Upper lobe of right lung (tissue), 1 donor: ENCODE measurements at regions not wholly inside any gene's neighbourhood (a gene's known extent, or its start where the extent isn't known, plus 50 kb on each side); places are given as distances from the start of the nearest gene placed in this dataset.
A peak's percentile ranks its signal among the peaks of the same experiment; 100 is the strongest.
"Not testable (repeated sequence)": the region's sequence is repeated elsewhere in the genome, so short reads cannot be mapped to it uniquely, and the experiment has no call there.

Experiments used
- ATAC-seq: fragments of 200-7000 bp; cut with Tn5 transposase; one replicate; pipeline ENCODE4 v1.9.1; 2020; ENCODE audit warnings: mild to moderate bottlenecking, moderate library complexity
- DNase-seq: peaks from one replicate; pipeline ENCODE4 v3.0.0-alpha.2; 2020
- H3K27ac ChIP-seq: fragments of 200-600 bp; one replicate; pipeline ENCODE4 v1.8.0; 2022
- H3K27me3 ChIP-seq: fragments of 200-600 bp; one replicate; pipeline ENCODE4 v1.8.0; 2022; ENCODE audit warnings: mild to moderate bottlenecking
- H3K36me3 ChIP-seq: fragments of 200-600 bp; one replicate; pipeline ENCODE4 v1.8.0; 2022
- H3K4me1 ChIP-seq: fragments of 200-600 bp; one replicate; pipeline ENCODE4 v1.8.0; 2022
- H3K4me3 ChIP-seq: fragments of 200-600 bp; one replicate; pipeline ENCODE4 v1.8.0; 2022; ENCODE audit warnings: mild to moderate bottlenecking
- H3K9me3 ChIP-seq: fragments of 200-600 bp; one replicate; pipeline ENCODE4 v1.8.0; 2022
- CTCF ChIP-seq: fragments of 200-600 bp; IDR thresholded peaks from one replicate; pipeline ENCODE4 v1.8.0; 2022; ENCODE audit warnings: antibody characterized with exemption
- intact Hi-C: fragments of 100-400 bp; cut with DNase I; formaldehyde crosslinking; loops from one replicate; pipeline ENCODE4 v1.11.0; 2022
- donor health status: DM: no; HTN: yes; CAD: no; lungs with severe emphysema.

- intact Hi-C loops, result no loop called here
- Histone ChIP-seq H3K4me1 (no peaks in the 10 kb centered on the region), H3K27me3 (no peaks in the 10 kb centered on the region), H3K4me3 (no peak overlapping the region), H3K36me3 (no peaks in the 10 kb centered on the region), H3K27ac (no peak overlapping the region), H3K9me3 (no peaks in the 10 kb centered on the region)
- ATAC-seq (no peak), DNase-seq (no peak)
- TF ChIP-seq CTCF, result no peak
Observed at GRCh38 chr20:60191014-60191413, 232.8 kb downstream of the CDH26 start.

DNA sequence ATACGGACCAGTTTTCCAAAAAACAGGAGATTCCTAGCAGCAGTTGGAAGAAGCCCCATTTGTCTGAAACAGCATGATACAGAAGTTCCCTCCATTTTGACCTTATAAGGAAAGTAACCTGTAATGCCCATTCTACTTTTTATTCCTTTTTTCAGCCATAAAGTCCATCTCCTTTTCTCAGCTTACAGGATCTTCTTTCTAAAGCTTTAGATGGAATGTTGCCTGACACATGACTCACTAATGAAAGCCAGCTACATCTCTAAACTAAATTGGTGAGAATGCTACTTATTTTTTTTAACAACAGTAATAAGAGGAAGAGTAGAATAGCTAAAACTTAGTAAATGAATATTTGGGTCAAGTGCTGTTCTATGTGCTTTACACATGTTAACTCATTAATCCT, 234.1 kb downstream of the CDH26 start:
- H3K27ac ChIP-seq, result no peak overlapping the region
- no peaks in the 10 kb centered on the region for H3K9me3 ChIP-seq
- no peaks in the 10 kb centered on the region for H3K4me1 ChIP-seq
- DNase-seq (no peak), ATAC-seq (no peak)
- H3K4me3 ChIP-seq, result no peak overlapping the region
- H3K27me3 ChIP-seq, result no peaks in the 10 kb centered on the region
- H3K36me3 ChIP-seq, result no peaks in the 10 kb centered on the region
- intact Hi-C loops, result no loop called here
- TF ChIP-seq CTCF, result no peak

- ATAC-seq, DNase-seq, H3K27me3 ChIP-seq, H3K4me3 ChIP-seq, H3K4me1 ChIP-seq, intact Hi-C loops, H3K9me3 ChIP-seq, H3K36me3 ChIP-seq, H3K27ac ChIP-seq: not testable (repeated sequence)
Observed at GRCh38 chr20:60199132-60199531, 240.9 kb downstream of the CDH26 start.

GRCh38 chr20:60199866-60200265, 241.6 kb downstream of the CDH26 start:
- Histone ChIP-seq H3K27ac (no peak overlapping the region), H3K36me3 (no peaks in the 10 kb centered on the region), H3K27me3 (no peaks in the 10 kb centered on the region), H3K4me3 (no peak overlapping the region), H3K9me3 (no peaks in the 10 kb centered on the region), H3K4me1 (no peaks in the 10 kb centered on the region)
- no peak for DNase-seq
- ATAC-seq, result no peak
- intact Hi-C loops, result no loop called here
- TF ChIP-seq CTCF, result no peak

DNA sequence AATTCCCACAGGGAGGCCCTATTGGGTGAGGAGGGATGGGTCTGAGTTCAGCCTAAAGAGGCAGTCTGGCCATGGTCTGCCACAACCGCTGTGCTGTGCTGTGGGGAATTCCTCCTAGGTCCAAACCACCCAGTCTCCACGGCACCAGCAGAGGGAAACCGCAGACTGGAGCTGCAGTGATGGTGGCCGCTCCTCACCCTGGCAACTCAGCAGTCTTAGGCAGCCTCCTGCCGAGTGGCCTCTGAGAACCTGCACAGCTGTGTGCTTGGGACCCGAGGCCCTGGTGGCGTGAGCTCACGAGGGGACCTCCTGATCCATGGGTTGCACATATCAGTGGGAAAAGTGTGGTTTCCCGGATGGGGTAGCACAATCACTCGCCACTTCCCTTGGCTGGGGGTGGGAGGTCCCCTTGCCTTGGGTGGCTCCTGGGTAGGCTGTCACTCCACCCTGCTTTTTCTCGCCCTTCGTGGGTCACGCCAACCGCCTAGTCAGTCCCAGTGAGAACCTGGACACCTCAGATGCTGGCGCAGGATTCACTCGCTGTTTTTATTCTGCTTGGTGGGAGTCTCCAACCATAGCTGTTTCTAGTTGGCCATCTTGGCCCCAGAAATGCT, 242.2 kb downstream of the CDH26 start:
- Histone ChIP-seq H3K9me3 (no peaks in the 10 kb centered on the region), H3K27ac (no peak overlapping the region), H3K4me1 (no peaks in the 10 kb centered on the region), H3K4me3 (no peak overlapping the region), H3K36me3 (no peaks in the 10 kb centered on the region), H3K27me3 (no peaks in the 10 kb centered on the region)
- ATAC-seq (peak; percentile 25), DNase-seq (no peak)
- intact Hi-C loops, result no loop called here
- no peak for TF ChIP-seq CTCF

DNA sequence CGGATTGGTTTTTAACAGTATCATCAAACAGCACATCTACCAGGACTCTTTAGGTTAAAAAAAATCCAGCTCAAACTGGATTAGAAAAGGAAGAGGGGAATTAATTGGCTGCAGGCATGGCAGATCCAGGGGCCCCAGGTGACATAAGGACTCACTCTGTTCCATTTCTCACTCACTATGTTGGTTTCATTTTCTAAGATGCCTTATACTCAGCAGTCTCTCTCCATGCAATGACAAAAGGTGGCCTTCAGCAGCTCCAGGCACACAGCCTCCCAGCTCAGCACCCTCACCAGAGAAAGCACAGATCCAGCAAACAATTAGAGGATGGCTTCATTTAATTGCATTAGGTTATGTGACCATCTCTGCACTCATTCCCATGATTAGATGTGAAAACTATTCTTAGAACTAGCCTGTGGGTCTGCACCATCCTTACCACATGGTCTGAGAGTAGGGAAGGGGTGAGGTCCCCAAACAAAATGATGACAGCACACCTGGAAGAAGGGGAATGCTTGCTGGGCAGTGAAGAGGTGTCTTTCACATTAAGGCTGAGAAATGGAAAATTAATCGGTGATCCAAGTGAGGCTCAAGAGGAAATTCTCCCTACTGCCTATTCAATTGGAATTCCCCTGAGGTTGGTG, 243.1 kb downstream of the CDH26 start:
- DNase-seq, result no peak
- H3K4me1 ChIP-seq, result no peaks in the 10 kb centered on the region
- no peak for TF ChIP-seq CTCF
- no peak overlapping the region for H3K27ac ChIP-seq
- no peaks in the 10 kb centered on the region for H3K9me3 ChIP-seq
- no peaks in the 10 kb centered on the region for H3K36me3 ChIP-seq
- H3K27me3 ChIP-seq, result peaks cover 6% of the 10 kb centered on the region
- no peak overlapping the region for H3K4me3 ChIP-seq
- no peak for ATAC-seq
- intact Hi-C loops, result no loop called here
